ENCODE measurements at regions not wholly inside any gene's neighbourhood (a gene's known extent, or its start where the extent isn't known, plus 50 kb on each side); places are given as distances from the start of the nearest gene placed in this dataset.

GRCh38 chr3:117346901-117347300 lies 637.3 kb downstream of the TUSC7 start:
- DNase-seq = no peak

DNA sequence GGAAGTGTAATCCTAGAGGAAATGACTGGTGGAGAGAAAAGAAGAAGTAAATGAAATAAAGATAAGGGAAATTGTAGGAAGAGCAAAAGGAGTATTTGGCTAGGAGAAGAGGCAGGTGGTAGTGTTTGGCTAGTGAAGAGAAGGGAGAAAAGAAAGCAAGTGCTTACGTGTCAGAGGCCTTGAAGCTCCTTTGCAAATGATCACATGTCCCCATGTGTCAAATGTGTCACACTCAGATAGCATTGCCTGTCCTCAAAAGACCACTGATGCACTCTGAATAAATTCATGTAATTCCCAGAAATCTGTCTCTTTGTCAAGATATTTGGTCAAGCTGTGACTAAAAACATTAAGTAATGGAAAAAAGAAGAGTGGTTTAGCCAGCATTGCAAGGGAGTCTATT lies 639.3 kb downstream of the TUSC7 start:
- DNase-seq = no peak

DNA sequence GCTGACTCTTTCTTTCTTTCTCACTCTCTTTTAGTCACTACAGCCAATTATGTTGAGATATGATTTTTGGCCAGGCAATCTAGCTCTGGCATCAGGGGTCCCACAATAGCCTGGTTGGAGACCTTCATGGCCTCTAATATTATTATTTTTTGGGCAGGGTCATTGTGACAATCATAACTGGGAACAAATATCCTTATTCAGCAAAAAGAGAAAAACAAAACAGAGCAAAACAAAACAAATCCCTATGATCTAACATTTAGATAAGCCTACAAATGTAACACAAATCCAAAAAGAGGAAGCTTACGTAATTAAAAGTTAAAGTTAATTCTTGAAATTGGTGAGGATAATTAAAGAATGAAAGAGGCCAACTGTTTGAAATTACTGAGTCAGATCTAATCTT lies 640.0 kb downstream of the TUSC7 start:
- no peak for DNase-seq

DNA sequence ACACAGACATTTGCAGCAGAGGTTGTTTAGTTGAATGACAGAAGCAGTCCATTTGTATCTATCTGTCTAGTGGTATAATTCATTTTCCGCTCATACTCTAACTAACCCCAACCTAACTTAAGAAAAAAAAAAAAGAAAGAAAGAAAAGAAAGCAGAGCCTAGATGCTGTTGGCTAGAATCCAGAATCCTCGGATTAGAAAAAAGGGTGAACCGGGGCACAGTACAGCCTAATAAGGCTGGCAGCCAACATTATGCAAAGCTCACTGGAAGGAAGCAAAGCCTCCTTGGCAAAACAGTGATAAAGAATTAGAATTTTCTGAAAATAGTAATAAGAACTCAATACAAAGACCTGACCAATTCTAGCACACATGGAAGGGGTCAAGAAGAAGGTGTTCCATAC lies 640.8 kb downstream of the TUSC7 start:
- no peak for DNase-seq

- no peak for DNase-seq
These were observed 646.0 kb downstream of the TUSC7 start for GRCh38 chr3:117355566-117355965.

GRCh38 chr3:117356091-117356705 lies 646.6 kb downstream of the TUSC7 start:
- no peak for DNase-seq

GRCh38 chr3:117358717-117359314 lies 649.2 kb downstream of the TUSC7 start:
- DNase-seq = no peak

GRCh38 chr3:117366574-117366973 lies 657.0 kb downstream of the TUSC7 start:
- no peak for DNase-seq

DNA sequence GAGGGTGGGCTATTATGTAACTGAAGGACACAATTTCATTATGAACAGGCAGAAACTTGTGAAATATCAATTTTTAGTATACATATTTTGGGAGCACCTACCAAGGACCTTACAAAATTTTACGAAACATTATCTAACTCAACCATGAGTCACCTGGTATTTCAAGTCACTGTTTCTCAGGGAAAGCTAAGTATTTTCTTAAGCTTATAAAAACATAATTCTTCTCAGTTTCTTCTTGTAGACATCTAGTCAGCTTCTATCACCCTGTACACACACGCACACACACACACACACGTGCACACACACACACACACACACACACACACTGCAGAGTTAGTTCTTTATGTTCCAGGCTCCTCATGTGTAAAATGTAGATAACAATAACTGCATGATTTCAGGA lies 658.3 kb downstream of the TUSC7 start:
- DNase-seq = no peak

DNA sequence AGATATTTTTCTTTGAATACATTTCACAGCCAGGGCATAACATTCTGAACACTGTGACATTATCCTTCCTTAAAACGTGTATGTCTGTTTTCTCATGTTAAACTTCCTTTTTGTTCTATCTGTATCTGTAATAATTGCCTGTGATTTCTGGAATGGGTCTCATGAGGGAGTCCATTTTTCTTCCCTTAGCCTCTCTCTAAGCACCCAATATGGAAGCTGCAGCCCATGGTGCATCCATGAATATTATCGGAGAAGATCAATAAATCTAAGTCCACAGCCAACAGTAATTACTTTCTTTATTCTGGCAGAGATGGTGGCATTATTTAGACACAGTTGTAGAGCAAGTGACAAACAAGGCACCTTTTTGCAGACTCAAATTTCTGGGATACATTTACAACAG lies 671.1 kb downstream of the TUSC7 start:
- no peak for DNase-seq

DNA sequence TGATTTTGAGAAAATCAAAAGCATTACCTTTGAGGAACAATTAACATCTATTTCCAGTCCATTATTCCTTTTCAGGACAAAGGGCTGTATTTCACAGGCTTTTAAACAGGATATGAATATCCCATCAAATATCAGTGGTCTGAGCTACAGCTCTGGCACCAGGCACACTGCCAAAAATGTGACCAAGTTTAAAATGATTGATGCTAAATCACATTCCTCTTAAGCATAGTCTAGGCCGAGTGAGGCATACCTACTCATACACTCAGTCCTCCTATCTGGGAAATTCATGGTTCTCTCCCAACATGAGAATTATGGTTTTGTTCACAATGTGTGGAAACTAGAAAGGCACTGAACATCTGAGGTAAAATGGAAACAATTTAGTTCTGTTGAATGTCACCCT lies 683.5 kb downstream of the TUSC7 start:
- no peak for DNase-seq

DNA sequence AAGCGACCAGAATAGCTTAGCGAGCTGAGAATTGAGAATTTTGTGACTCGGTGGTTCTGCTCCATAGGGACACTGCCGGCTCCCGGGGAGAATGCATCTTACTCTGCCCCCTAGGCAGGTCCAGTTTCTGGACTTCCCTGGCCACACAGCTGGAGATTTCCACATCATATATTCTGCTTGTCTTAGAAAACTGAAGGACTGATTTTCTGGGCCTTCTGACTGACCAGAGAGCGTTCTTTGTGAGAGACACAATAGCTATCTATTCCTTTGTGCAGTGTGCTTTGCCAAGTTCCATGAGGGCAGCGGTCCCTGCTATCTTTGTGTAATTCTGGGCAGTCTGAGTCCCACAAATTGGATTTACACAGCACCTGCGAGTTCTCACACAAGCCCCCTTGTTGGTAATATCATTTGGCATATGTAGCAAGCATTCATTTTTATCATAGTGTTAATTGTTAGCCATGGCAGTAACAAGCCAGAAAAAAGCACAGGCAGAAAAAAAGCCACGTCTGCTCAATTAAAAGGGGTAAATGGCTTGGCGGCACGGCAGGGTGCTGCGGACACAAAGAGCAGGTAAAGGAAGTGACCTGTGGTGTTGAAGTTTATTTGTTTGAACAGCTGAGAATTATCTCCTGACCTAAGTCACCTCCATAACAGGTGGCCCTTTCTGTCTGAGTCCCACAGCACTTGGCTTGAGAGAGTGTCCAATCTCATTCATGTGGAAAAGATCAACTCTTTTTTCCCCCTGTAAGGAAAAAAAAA lies 688.7 kb downstream of the TUSC7 start:
- peak; percentile 72 for DNase-seq

DNA sequence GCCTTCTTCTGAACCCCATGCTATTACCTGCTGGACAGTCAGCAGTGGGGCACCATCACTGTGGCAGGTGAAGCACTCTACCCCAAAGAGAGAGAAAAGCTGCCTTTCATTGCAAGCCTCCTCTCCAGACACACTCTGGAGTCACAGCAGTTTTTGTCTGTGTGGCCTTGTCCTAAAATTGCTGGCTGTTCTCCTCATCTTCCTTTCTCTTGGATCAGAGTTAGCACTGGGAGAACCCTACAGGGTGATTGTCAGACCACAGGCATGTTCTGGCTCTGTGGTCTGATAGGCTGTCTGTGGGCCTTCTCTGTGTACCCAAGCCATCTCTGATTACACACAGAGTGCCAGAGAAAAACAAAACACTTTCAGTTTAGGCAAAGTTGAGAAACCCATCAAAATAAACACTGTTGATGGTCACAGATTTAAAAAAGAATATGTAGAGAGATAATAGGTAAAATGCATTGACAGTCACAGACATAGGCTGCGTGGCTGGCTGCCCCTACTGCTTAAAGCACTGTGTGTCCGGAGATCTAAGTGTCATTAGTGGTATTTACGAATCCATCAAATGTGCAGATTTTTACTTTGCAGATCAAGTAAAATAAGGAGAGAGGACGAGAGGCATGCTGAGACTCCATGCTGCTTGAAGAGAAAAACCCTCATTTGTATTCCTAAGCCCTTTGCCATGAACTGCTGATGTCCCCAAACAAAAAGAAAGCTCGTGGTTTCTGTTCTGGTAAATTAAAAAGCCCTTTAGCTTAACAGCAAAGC lies 689.9 kb downstream of the TUSC7 start:
- peak; percentile 67 for DNase-seq

GRCh38 chr3:117400303-117400702 lies 690.7 kb downstream of the TUSC7 start:
- DNase-seq = no peak

DNA sequence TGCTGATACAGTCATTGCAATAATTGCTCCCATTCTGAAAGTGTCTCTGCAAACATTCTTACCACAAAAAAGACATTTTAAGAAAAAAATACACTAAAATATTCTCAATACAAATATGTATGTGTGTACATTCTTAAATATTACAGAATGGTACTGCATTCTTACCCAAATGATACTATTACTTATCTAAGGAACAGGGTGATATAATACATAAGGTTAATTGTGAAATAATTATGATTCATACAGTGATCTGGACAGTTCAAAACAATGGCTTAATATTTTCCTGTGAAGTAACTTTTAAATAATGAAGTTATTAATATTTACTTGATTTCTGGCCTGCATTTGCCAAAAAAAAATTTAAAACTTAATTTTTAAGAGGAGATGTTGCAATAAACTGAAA lies 694.6 kb downstream of the TUSC7 start:
- DNase-seq = no peak

DNA sequence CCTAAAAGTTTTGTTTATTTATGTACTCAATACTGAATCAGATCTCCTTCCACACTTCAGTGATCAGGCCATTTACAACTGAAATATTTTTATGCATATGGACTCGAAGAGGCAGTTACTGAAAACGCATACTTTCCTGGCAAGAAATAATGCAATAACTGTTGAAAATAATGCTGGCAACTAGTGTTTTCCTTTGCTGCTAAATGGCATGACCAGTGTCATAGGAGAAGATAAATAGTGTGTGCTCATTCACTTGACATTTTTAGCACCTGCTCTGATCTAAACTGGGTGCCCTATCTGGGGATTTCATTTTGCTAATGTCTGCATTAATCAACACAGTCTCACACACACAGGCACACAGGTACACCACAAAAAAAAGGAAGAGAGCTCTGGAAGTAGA lies 695.2 kb downstream of the TUSC7 start:
- peak; percentile 66 for DNase-seq

DNA sequence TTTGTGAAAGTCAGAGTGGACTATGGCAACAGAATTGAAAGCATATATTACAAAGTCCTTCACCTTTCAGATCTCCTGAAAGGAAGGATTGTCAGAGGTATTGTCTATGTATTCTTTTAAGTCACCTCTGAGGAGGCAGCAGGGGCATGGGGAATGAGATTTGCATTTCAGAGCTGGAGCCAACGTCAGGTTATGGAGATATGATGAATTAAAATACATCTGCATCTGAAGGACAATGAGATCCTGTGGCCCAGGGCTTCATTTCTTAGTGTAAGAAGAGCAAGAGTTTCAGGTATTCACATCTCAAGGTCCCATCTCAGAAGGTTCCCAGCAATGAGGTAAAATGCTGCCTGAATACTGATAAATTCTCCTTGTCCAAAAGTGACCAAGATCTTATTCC lies 695.8 kb downstream of the TUSC7 start:
- no peak for DNase-seq

GRCh38 chr3:117407317-117407716 lies 697.7 kb downstream of the TUSC7 start:
- DNase-seq = no peak

DNA sequence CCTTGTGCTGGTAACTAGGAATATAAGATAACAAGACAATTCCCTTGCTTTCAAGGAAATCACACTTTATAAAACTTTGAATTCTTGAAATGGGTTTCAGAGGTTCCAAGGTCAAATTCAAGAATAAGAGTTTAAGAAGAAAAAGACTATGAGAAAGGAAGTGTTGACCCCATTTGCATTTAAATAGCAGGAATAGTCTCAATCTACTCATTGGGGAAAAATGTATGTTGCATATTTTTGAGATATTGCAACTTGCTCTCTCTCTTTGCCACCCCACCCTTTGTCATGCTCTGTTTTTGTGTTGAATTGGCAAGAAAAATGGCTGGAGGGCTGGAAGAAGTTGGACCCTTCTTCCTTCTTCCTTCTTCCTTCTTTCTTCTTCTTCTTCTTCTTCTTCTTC lies 699.2 kb downstream of the TUSC7 start:
- no peak for DNase-seq

GRCh38 chr3:117409256-117409655 lies 699.7 kb downstream of the TUSC7 start:
- DNase-seq = no peak

DNA sequence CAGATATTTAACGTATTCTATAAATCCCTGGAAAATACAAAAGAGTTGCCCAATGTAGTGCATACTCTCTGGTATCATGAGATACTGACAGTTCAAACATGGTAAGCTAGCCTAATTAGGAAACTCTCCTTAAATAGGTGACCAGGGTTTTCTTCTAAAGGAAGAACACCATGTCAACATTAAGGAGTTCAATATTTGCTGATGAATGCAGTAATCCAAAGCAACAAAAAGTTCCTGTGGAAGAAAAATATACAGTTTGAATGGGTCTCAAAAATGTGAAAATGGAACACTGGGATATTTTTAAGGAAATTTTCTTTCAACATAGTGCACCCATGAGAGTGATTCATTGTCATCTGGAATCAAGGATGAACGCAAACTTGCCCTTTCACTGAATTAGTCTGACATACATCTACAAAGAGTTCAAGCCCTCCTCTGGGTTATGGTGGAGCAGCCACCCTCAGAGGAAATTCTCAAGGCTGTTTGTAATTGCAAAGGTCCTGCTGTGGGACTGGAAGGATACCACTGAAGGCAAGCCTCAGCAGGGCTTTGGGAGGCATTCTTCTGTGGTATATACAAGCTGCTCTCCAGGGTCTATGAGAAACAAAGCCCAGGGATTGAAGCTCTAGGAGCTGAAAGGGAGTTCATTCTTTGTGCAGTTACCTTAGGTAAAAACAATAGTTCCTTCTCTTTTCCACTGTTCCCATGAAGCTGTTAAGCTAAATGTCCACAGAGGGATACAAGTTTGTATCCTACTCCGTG lies 700.3 kb downstream of the TUSC7 start:
- no peak for DNase-seq

GRCh38 chr3:117411971-117412370 lies 702.4 kb downstream of the TUSC7 start:
- no peak for DNase-seq

- DNase-seq = no peak
These were observed 707.8 kb downstream of the TUSC7 start for GRCh38 chr3:117417411-117417810.

Data from DMS79 (cell line).